ENCODE measurements at regions not wholly inside any gene's neighbourhood (a gene's known extent, or its start where the extent isn't known, plus 50 kb on each side); places are given as distances from the start of the nearest gene placed in this dataset.
A peak's percentile ranks its signal among the peaks of the same experiment; 100 is the strongest.

GRCh38 chr11:112780351-112781087 lies 180.7 kb upstream of the NCAM1 start:
- POLR2A ChIA-PET (ENCODE audit: partially characterized antibody), result no interaction called here
- Mint-ChIP-seq H3K27ac (no peak overlapping the region), H3K27me3 (peaks cover 6% of the 10 kb centered on the region in 2 donors), H3K4me1 (no peaks in the 10 kb centered on the region), H3K9me3 (peaks cover 0 to 4% (median 0%) of the 10 kb centered on the region in 8 donors), H3K4me3 (no peak overlapping the region), H3K36me3 (no peaks in the 10 kb centered on the region)
- intact Hi-C loops (cut with micrococcal nuclease), result no loop called here
- Histone ChIP-seq H3K27me3 (ENCODE audit: insufficient read depth, low read length) (no peaks in the 10 kb centered on the region), H3K4me3 (ENCODE audit: low read length in 2 of 2) (no peak overlapping the region), H3K4me1 (ENCODE audit: insufficient read depth, low read length) (no peaks in the 10 kb centered on the region), H3K27ac (ENCODE audit: low read depth, low read length) (no peak overlapping the region), H3K36me3 (ENCODE audit: insufficient read depth, low read length) (no peaks in the 10 kb centered on the region), H3K9me3 (ENCODE audit: control insufficient read depth in 1 of 2, low read length in 2 of 2) (no peaks in the 10 kb centered on the region)
- DNase-seq, result no peak
- CTCF ChIA-PET (ENCODE audit: partially characterized antibody), result no interaction called here

DNA sequence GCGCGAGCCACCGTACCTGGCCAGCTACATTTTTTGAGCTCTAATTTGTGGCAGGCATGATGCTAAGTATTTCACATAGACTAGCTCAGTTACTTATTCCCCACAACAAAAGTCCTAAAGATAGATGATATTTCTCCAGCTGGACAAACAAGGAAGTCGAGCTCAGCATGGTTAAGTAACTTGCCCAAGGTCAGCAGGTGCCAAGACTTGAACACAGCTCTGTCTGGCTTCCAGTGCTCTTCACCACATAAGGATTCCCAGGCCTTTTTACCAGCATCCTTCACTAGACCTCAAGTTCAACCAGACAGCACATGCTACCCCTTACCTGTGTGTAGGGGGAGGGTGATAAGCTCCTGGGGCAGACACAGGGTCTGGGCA lies 177.3 kb upstream of the NCAM1 start:
- POLR2A ChIA-PET (ENCODE audit: partially characterized antibody), result no interaction called here
- Histone ChIP-seq H3K9me3 (ENCODE audit: control insufficient read depth in 1 of 2, low read length in 2 of 2) (no peaks in the 10 kb centered on the region), H3K36me3 (ENCODE audit: insufficient read depth, low read length) (no peaks in the 10 kb centered on the region), H3K4me1 (ENCODE audit: insufficient read depth, low read length) (no peaks in the 10 kb centered on the region), H3K4me3 (ENCODE audit: low read length in 2 of 2) (no peak overlapping the region), H3K27ac (ENCODE audit: low read depth, low read length) (no peak overlapping the region), H3K27me3 (ENCODE audit: insufficient read depth, low read length) (no peaks in the 10 kb centered on the region)
- intact Hi-C loops (cut with micrococcal nuclease), result no loop called here
- Mint-ChIP-seq H3K36me3 (no peaks in the 10 kb centered on the region), H3K27me3 (peaks cover 3 to 10% of the 10 kb centered on the region in 2 donors), H3K4me1 (peaks cover 0 to 3% (median 0%) of the 10 kb centered on the region in 4 donors), H3K9me3 (peaks cover 0 to 2% (median 0%) of the 10 kb centered on the region in 8 donors), H3K27ac (no peak overlapping the region), H3K4me3 (no peak overlapping the region)
- CTCF ChIA-PET (ENCODE audit: partially characterized antibody), result no interaction called here
- DNase-seq, result no peak

DNA sequence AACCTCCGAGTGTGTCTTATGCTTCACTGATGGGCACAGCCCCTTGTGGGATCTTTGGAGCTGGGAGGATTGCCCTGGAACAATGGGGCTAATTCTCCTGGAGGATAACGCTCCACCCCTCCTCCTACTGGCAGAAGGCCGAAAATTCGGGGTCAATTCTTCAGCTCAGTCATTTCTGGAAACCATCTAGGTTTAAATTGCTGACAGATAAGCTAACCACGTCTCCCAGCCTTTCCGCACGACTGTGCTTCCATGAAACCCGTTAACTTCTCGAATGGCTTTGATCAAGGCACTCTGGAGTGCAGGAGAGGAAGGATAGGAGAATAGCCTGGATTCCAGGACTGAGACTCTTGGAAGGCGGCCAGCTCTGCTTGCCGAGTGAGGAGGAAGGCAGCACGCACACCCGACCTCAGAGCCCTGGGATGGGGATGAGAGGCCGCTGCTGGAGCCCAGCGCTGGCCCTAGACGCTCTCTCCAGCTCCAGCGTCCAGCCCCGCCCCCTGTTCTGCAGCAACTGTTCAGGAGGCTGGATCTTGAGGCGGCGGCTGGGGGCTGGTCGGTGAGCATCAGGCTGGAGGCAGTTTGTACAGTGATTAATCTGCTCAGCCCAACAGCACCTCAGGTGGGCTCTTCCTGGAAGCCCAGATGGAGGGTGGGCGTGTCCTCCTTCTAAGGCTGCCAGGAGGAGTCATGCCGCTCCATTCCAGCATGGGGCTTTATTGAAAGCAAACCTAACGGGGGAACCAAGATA lies 176.7 kb upstream of the NCAM1 start:
- no peak overlapping the region for H3K4me3 ChIP-seq (ENCODE audit: low read length in 2 of 2)
- no peak for DNase-seq
- no peak overlapping the region for H3K27ac ChIP-seq (ENCODE audit: low read depth, low read length)
- Mint-ChIP-seq H3K27me3 (peaks cover 3 to 7% of the 10 kb centered on the region in 2 donors), H3K27ac (no peak overlapping the region), H3K36me3 (no peaks in the 10 kb centered on the region), H3K4me1 (peaks cover 0 to 3% (median 0%) of the 10 kb centered on the region in 4 donors), H3K4me3 (peak overlapping the region in 1 of 8 donors; percentile 5), H3K9me3 (peaks cover 0 to 2% (median 0%) of the 10 kb centered on the region in 8 donors)
- H3K9me3 ChIP-seq (ENCODE audit: control insufficient read depth in 1 of 2, low read length in 2 of 2), result no peaks in the 10 kb centered on the region
- CTCF ChIA-PET (ENCODE audit: partially characterized antibody), result no interaction called here
- POLR2A ChIA-PET (ENCODE audit: partially characterized antibody), result no interaction called here
- no peaks in the 10 kb centered on the region for H3K4me1 ChIP-seq (ENCODE audit: insufficient read depth, low read length)
- intact Hi-C loops (cut with micrococcal nuclease), result no loop called here
- H3K27me3 ChIP-seq (ENCODE audit: insufficient read depth, low read length), result no peaks in the 10 kb centered on the region
- H3K36me3 ChIP-seq (ENCODE audit: insufficient read depth, low read length), result no peaks in the 10 kb centered on the region

DNA sequence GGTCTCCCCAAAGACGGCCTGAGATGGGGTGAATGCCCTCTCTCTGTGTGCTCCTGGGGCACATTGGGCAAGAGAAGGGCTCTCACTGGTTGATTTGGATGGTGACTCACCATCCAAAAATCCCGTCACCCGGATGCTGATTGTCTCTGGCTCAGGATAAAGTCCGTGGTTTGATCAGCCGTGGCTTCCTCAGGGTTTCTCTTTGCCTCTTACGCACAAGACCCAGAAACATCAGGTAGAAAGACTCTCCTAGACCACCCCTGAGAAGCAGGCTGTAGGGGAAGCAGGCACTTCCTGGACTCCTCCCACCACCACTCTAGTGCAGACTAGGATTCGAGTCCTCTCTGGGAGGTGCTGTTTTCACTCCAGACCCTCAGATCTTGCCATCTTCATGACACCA lies 176.1 kb upstream of the NCAM1 start:
- intact Hi-C loops (cut with micrococcal nuclease), result no loop called here
- no peak for DNase-seq
- Mint-ChIP-seq H3K4me1 (peaks cover 0 to 3% (median 0%) of the 10 kb centered on the region in 4 donors), H3K27me3 (peaks cover 2 to 7% of the 10 kb centered on the region in 2 donors), H3K27ac (no peak overlapping the region), H3K4me3 (no peak overlapping the region), H3K36me3 (no peaks in the 10 kb centered on the region), H3K9me3 (peaks cover 0 to 2% (median 0%) of the 10 kb centered on the region in 8 donors)
- H3K36me3 ChIP-seq (ENCODE audit: insufficient read depth, low read length), result no peaks in the 10 kb centered on the region
- CTCF ChIA-PET (ENCODE audit: partially characterized antibody), result no interaction called here
- H3K27ac ChIP-seq (ENCODE audit: low read depth, low read length), result no peak overlapping the region
- POLR2A ChIA-PET (ENCODE audit: partially characterized antibody), result no interaction called here
- no peaks in the 10 kb centered on the region for H3K27me3 ChIP-seq (ENCODE audit: insufficient read depth, low read length)
- no peaks in the 10 kb centered on the region for H3K4me1 ChIP-seq (ENCODE audit: insufficient read depth, low read length)
- H3K9me3 ChIP-seq (ENCODE audit: control insufficient read depth in 1 of 2, low read length in 2 of 2), result no peaks in the 10 kb centered on the region
- H3K4me3 ChIP-seq (ENCODE audit: low read length in 2 of 2), result no peak overlapping the region

- no peaks in the 10 kb centered on the region for H3K9me3 ChIP-seq (ENCODE audit: control insufficient read depth in 1 of 2, low read length in 2 of 2)
- no peak overlapping the region for H3K27ac ChIP-seq (ENCODE audit: low read depth, low read length)
- Mint-ChIP-seq H3K27me3 (peaks cover 1 to 7% of the 10 kb centered on the region in 2 donors), H3K27ac (no peak overlapping the region), H3K4me3 (no peak overlapping the region), H3K9me3 (peaks cover 0 to 2% (median 0%) of the 10 kb centered on the region in 8 donors), H3K36me3 (no peaks in the 10 kb centered on the region), H3K4me1 (peaks cover 0 to 3% (median 0%) of the 10 kb centered on the region in 4 donors)
- CTCF ChIA-PET (ENCODE audit: partially characterized antibody), result no interaction called here
- no peaks in the 10 kb centered on the region for H3K27me3 ChIP-seq (ENCODE audit: insufficient read depth, low read length)
- no peaks in the 10 kb centered on the region for H3K4me1 ChIP-seq (ENCODE audit: insufficient read depth, low read length)
- POLR2A ChIA-PET (ENCODE audit: partially characterized antibody), result no interaction called here
- no peaks in the 10 kb centered on the region for H3K36me3 ChIP-seq (ENCODE audit: insufficient read depth, low read length)
- no peak overlapping the region for H3K4me3 ChIP-seq (ENCODE audit: low read length in 2 of 2)
- intact Hi-C loops (cut with micrococcal nuclease), result no loop called here
- no peak for DNase-seq
These were observed 175.5 kb upstream of the NCAM1 start for GRCh38 chr11:112785719-112786118.

DNA sequence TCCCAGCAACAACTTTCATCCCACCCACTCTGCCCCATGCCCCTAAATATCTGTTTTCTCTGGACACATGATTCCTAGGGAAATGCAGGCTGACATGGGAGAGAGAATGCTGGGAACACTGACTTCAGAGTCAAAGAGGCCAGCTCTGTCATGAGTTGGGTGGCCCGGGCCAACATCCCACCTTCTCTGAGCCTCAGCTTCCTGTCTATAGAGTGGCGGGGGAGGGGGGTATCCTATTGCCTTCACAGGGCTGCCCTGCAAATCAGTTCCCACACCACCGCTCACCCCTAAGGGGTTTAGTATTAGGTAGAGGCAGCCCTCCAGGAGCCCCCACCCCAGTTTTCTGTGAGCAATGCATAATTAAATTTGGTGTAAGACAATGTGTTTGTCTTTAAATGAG lies 175.0 kb upstream of the NCAM1 start:
- H3K4me3 ChIP-seq (ENCODE audit: low read length in 2 of 2), result no peak overlapping the region
- ChIA-PET POLR2A (ENCODE audit: partially characterized antibody) (no interaction called here), CTCF (ENCODE audit: partially characterized antibody) (no interaction called here)
- H3K4me1 Mint-ChIP-seq, result peaks cover 0 to 3% (median 0%) of the 10 kb centered on the region in 4 donors
- no peak overlapping the region for H3K27ac Mint-ChIP-seq
- H3K27me3 Mint-ChIP-seq, result peaks cover 1 to 7% of the 10 kb centered on the region in 2 donors
- no peaks in the 10 kb centered on the region for H3K36me3 ChIP-seq (ENCODE audit: insufficient read depth, low read length)
- H3K27me3 ChIP-seq (ENCODE audit: insufficient read depth, low read length), result no peaks in the 10 kb centered on the region
- intact Hi-C loops (cut with micrococcal nuclease), result no loop called here
- no peak for DNase-seq
- no peaks in the 10 kb centered on the region for H3K9me3 ChIP-seq (ENCODE audit: control insufficient read depth in 1 of 2, low read length in 2 of 2)
- peaks cover 0 to 2% (median 0%) of the 10 kb centered on the region in 8 donors for H3K9me3 Mint-ChIP-seq
- H3K4me3 Mint-ChIP-seq, result no peak overlapping the region
- H3K4me1 ChIP-seq (ENCODE audit: insufficient read depth, low read length), result no peaks in the 10 kb centered on the region
- no peak overlapping the region for H3K27ac ChIP-seq (ENCODE audit: low read depth, low read length)
- H3K36me3 Mint-ChIP-seq, result no peaks in the 10 kb centered on the region

DNA sequence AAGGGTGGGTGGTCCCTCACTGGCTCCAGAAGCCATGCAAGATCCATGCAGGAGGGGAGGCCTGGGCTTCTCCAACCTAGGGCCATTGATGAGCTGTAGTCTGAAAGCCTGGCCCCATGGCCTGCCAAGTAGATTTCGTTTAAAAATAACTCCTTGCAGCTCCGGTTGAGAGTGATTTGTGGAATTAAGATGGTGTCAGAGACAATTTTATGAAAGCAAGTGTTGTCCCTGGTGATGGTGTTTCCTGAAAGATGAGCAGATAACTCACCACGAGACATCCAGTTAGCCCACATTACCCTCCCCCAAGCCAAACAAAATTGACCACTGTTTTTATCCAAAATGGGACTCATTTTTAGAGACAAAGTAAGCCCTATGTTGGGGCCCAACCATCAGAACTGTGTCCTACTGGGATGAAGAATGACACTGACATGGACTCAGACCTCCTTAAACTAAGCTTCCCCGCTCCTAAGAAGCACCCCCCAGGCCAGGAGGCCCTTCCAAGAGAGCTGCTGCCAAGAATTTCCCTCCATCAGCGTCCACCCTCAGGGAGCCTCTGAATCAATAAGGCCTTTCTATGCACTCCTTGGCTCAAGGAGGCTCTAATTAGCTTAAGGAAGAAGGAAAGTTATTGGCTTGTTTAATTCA lies 174.2 kb upstream of the NCAM1 start:
- Mint-ChIP-seq H3K27ac (no peak overlapping the region), H3K27me3 (peaks cover 1 to 7% of the 10 kb centered on the region in 2 donors), H3K4me1 (peaks cover 0 to 3% (median 0%) of the 10 kb centered on the region in 4 donors), H3K36me3 (no peaks in the 10 kb centered on the region), H3K9me3 (peaks cover 0 to 2% (median 0%) of the 10 kb centered on the region in 8 donors), H3K4me3 (no peak overlapping the region)
- H3K27me3 ChIP-seq (ENCODE audit: insufficient read depth, low read length), result no peaks in the 10 kb centered on the region
- no peak for DNase-seq
- H3K27ac ChIP-seq (ENCODE audit: low read depth, low read length), result no peak overlapping the region
- ChIA-PET CTCF (ENCODE audit: partially characterized antibody) (no interaction called here), POLR2A (ENCODE audit: partially characterized antibody) (no interaction called here)
- H3K4me3 ChIP-seq (ENCODE audit: low read length in 2 of 2), result no peak overlapping the region
- H3K4me1 ChIP-seq (ENCODE audit: insufficient read depth, low read length), result no peaks in the 10 kb centered on the region
- H3K9me3 ChIP-seq (ENCODE audit: control insufficient read depth in 1 of 2, low read length in 2 of 2), result no peaks in the 10 kb centered on the region
- intact Hi-C loops (cut with micrococcal nuclease), result no loop called here
- H3K36me3 ChIP-seq (ENCODE audit: insufficient read depth, low read length), result no peaks in the 10 kb centered on the region
